Nephron (organoid): ENCODE measurements at regions not wholly inside any gene's neighbourhood (a gene's known extent, or its start where the extent isn't known, plus 50 kb on each side); places are given as distances from the start of the nearest gene placed in this dataset.

ENCODE experiments used
- H3K27ac Mint-ChIP-seq, 3 experiments: 2 replicates each; pipeline ENCODE4 v1.8.0; 2020; ENCODE audit warnings: mixed read lengths in 3 of 3, mild to moderate bottlenecking in 2 of 3, moderate library complexity in 1 of 3
- H3K27me3 Mint-ChIP-seq: 2 replicates; pipeline ENCODE4 v1.8.0; 2021; ENCODE audit warnings: low read depth, mild to moderate bottlenecking, moderate library complexity, mixed read lengths
- H3K36me3 Mint-ChIP-seq: 2 replicates; pipeline ENCODE4 v1.8.0; 2020; ENCODE audit warnings: low read depth, mixed read lengths
- H3K4me1 Mint-ChIP-seq: 2 replicates; pipeline ENCODE4 v1.8.0; 2020; ENCODE audit warnings: mixed read lengths
- H3K4me3 Mint-ChIP-seq, 3 experiments: 2 replicates each; pipeline ENCODE4 v1.8.0; 2020; ENCODE audit warnings: mild to moderate bottlenecking in 3 of 3, mixed read lengths in 3 of 3, moderate library complexity in 2 of 3
- H3K9me3 Mint-ChIP-seq: 2 replicates; pipeline ENCODE4 v1.8.0; 2020; ENCODE audit warnings: mixed read lengths
- CTCF ChIP-seq, 3 experiments: fragments of 200-600 bp; sonication (generic); IDR thresholded peaks; one replicate each; pipeline ENCODE4 v1.5.0; 2021; ENCODE audit warnings: antibody characterized with exemption in 3 of 3; ENCODE audit not compliant: unreplicated experiment in 3 of 3

- H3K9me3 Mint-ChIP-seq = no peaks in the 10 kb centered on the region
- no peaks in the 10 kb centered on the region for H3K27me3 Mint-ChIP-seq
- H3K4me3 Mint-ChIP-seq = no peak overlapping the region
- H3K4me1 Mint-ChIP-seq = peaks cover 45% of the 10 kb centered on the region
- H3K36me3 Mint-ChIP-seq = no peaks in the 10 kb centered on the region
- H3K27ac Mint-ChIP-seq = peak overlapping the region; percentile 56 to 74 (median 62)
- TF ChIP-seq CTCF (IDR thresholded peaks at IDR 0.05; ENCODE audit: unreplicated experiment in 3 of 3) = no peak
Measured at GRCh38 chr9:7402334-7403027, 397.1 kb downstream of the DMAC1 start.

GRCh38 chr9:7401116-7401515, 398.5 kb downstream of the DMAC1 start:
- Mint-ChIP-seq H3K36me3 (no peaks in the 10 kb centered on the region), H3K27me3 (no peaks in the 10 kb centered on the region), H3K4me3 (no peak overlapping the region), H3K4me1 (peaks cover 45% of the 10 kb centered on the region), H3K9me3 (no peaks in the 10 kb centered on the region), H3K27ac (peak overlapping the region in 1 of 3 experiments; percentile 16)
- TF ChIP-seq CTCF (IDR thresholded peaks at IDR 0.05; ENCODE audit: unreplicated experiment in 3 of 3) = no peak

GRCh38 chr9:7394002-7394774, 405.4 kb downstream of the DMAC1 start:
- no peak for TF ChIP-seq CTCF (IDR thresholded peaks at IDR 0.05; ENCODE audit: unreplicated experiment in 3 of 3)
- no peak overlapping the region for H3K27ac Mint-ChIP-seq
- no peak overlapping the region for H3K4me3 Mint-ChIP-seq
- no peaks in the 10 kb centered on the region for H3K9me3 Mint-ChIP-seq
- H3K27me3 Mint-ChIP-seq = no peaks in the 10 kb centered on the region
- peaks cover 2% of the 10 kb centered on the region for H3K4me1 Mint-ChIP-seq
- no peaks in the 10 kb centered on the region for H3K36me3 Mint-ChIP-seq

GRCh38 chr9:7392148-7392547, 407.4 kb downstream of the DMAC1 start:
- Mint-ChIP-seq H3K36me3 (no peaks in the 10 kb centered on the region), H3K4me3 (no peak overlapping the region), H3K9me3 (no peaks in the 10 kb centered on the region), H3K27me3 (peaks cover 3% of the 10 kb centered on the region), H3K4me1 (no peaks in the 10 kb centered on the region), H3K27ac (peak overlapping the region in 1 of 3 experiments; percentile 31)
- TF ChIP-seq CTCF (IDR thresholded peaks at IDR 0.05; ENCODE audit: unreplicated experiment in 3 of 3) = no peak

GRCh38 chr9:7388755-7389154, 410.8 kb downstream of the DMAC1 start:
- no peak overlapping the region for H3K4me3 Mint-ChIP-seq
- no peaks in the 10 kb centered on the region for H3K36me3 Mint-ChIP-seq
- peaks cover 3% of the 10 kb centered on the region for H3K27me3 Mint-ChIP-seq
- H3K27ac Mint-ChIP-seq = no peak overlapping the region
- no peak for TF ChIP-seq CTCF (IDR thresholded peaks at IDR 0.05; ENCODE audit: unreplicated experiment in 3 of 3)
- H3K4me1 Mint-ChIP-seq = no peaks in the 10 kb centered on the region
- H3K9me3 Mint-ChIP-seq = no peaks in the 10 kb centered on the region
